CD14-positive monocyte (primary cell): ENCODE measurements at regions not wholly inside any gene's neighbourhood (a gene's known extent, or its start where the extent isn't known, plus 50 kb on each side); places are given as distances from the start of the nearest gene placed in this dataset.

Experiments used
- DNase-seq, 3 donors: peaks; one replicate each; pipeline ENCODE4 v3.0.0-alpha.2; 2011 to 2022
- H2AFZ ChIP-seq: 2 replicates; pipeline ENCODE4 v1.6.0; 2012; ENCODE audit warnings: mild to moderate bottlenecking, low read depth, low read length, inconsistent platforms; ENCODE audit not compliant: insufficient read depth, poor library complexity, severe bottlenecking
- H3K27ac ChIP-seq, 2 donors: 1 replicate in 1 of 2; 2 replicates in 1 of 2; pipeline ENCODE4 v1.5.1; 2012 to 2013; ENCODE audit warnings: low read length in 2 of 2, control low read depth in 1 of 2, inconsistent platforms in 1 of 2, low read depth in 1 of 2, mild to moderate bottlenecking in 1 of 2
- H3K27me3 ChIP-seq, 2 donors: one replicate each; pipeline versions ENCODE4 v1.6.0 to v1.6.1; 2011 to 2013; ENCODE audit warnings: low read length in 2 of 2; ENCODE audit not compliant: control insufficient read depth in 2 of 2, insufficient read depth in 2 of 2
- H3K36me3 ChIP-seq, 2 donors: replicated peaks in 1 of 2; 1 replicate in 1 of 2; 2 replicates in 1 of 2; pipeline versions ENCODE4 v1.5.1 to v1.6.1; 2012 to 2013; ENCODE audit warnings: low read length in 2 of 2, control low read depth in 1 of 2, inconsistent platforms in 1 of 2, mild to moderate bottlenecking in 1 of 2; ENCODE audit not compliant: insufficient read depth in 2 of 2, control insufficient read depth in 1 of 2
- H3K4me1 ChIP-seq, 2 donors: 1 replicate in 1 of 2; 2 replicates in 1 of 2; pipeline versions ENCODE4 v1.5.1 to v1.6.1; 2012 to 2013; ENCODE audit warnings: low read length in 2 of 2, control low read depth in 1 of 2, inconsistent platforms in 1 of 2, mild to moderate bottlenecking in 1 of 2, moderate library complexity in 1 of 2; ENCODE audit not compliant: insufficient read depth in 2 of 2, control insufficient read depth in 1 of 2
- H3K4me2 ChIP-seq: replicated peaks from 2 replicates; pipeline ENCODE3; 2012; ENCODE audit warnings: low read length, moderate library complexity, mild to moderate bottlenecking; ENCODE audit not compliant: poor library complexity, severe bottlenecking; ENCODE audit errors: extremely low read depth
- H3K4me3 ChIP-seq, 3 experiments: fragments of 200-600 bp in 1 of 3; sonication (generic) in 1 of 3; replicated peaks in 1 of 3; 1 replicate in 2 of 3; 2 replicates in 1 of 3; pipeline ENCODE4 v1.5.1; 2011 to 2013; ENCODE audit warnings: low read length in 3 of 3, mild to moderate bottlenecking in 3 of 3, control low read depth in 2 of 3, low read depth in 2 of 3, inconsistent platforms in 1 of 3, moderate library complexity in 1 of 3
- H3K79me2 ChIP-seq: 2 replicates; pipeline ENCODE4 v1.6.0; 2012; ENCODE audit warnings: mild to moderate bottlenecking, control low read depth, inconsistent platforms, low read length, moderate library complexity; ENCODE audit not compliant: insufficient read depth
- H3K9ac ChIP-seq: 2 replicates; pipeline ENCODE4 v1.6.0; 2017; ENCODE audit warnings: low read length, mild to moderate bottlenecking; ENCODE audit not compliant: insufficient read depth, poor library complexity, severe bottlenecking
- H3K9me3 ChIP-seq, 2 donors: replicated peaks in 1 of 2; 1 replicate in 1 of 2; 2 replicates in 1 of 2; pipeline versions ENCODE4 v1.5.1 to v1.6.1; 2012 to 2013; ENCODE audit warnings: low read length in 2 of 2, control low read depth in 1 of 2; ENCODE audit not compliant: control insufficient read depth in 1 of 2, insufficient read depth in 1 of 2
- H4K20me1 ChIP-seq: 2 replicates; pipeline ENCODE4 v1.6.0; 2012; ENCODE audit warnings: mild to moderate bottlenecking, low read length, control low read depth, moderate library complexity; ENCODE audit not compliant: insufficient read depth
- H3K27ac Mint-ChIP-seq, 7 donors: one replicate each; pipeline ENCODE4 v1.8.0; 2020; ENCODE audit warnings: mild to moderate bottlenecking in 7 of 7, mixed read lengths in 7 of 7, moderate library complexity in 6 of 7, inconsistent platforms in 2 of 7
- H3K27me3 Mint-ChIP-seq, 3 donors: one replicate each; pipeline ENCODE4 v1.8.0; 2021 to 2022; ENCODE audit warnings: low read depth in 3 of 3, mild to moderate bottlenecking in 3 of 3, mixed read lengths in 3 of 3, moderate library complexity in 3 of 3, inconsistent platforms in 1 of 3
- H3K36me3 Mint-ChIP-seq, 2 donors: one replicate each; pipeline ENCODE4 v1.8.0; 2020; ENCODE audit warnings: mixed read lengths in 2 of 2, inconsistent platforms in 1 of 2, mild to moderate bottlenecking in 1 of 2
- H3K4me1 Mint-ChIP-seq: one replicate; pipeline ENCODE4 v1.8.0; 2020; ENCODE audit warnings: mild to moderate bottlenecking, mixed read lengths
- H3K4me3 Mint-ChIP-seq, 2 donors: one replicate each; pipeline ENCODE4 v1.8.0; 2020; ENCODE audit warnings: mild to moderate bottlenecking in 2 of 2, mixed read lengths in 2 of 2, moderate library complexity in 1 of 2
- H3K9me3 Mint-ChIP-seq, 7 donors: one replicate each; pipeline ENCODE4 v1.8.0; 2020 to 2022; ENCODE audit warnings: mixed read lengths in 7 of 7, mild to moderate bottlenecking in 6 of 7, moderate library complexity in 6 of 7, inconsistent platforms in 2 of 7
- WGBS: methylation state at CpG from one replicate; pipeline ENCODE4 v1.1.5; 2013; ENCODE audit warnings: missing lambda C conversion rate; ENCODE audit not compliant: insufficient coverage; 5-methylcytosine and 5-hydroxymethylcytosine counted together
- intact Hi-C, 2 donors: fragments of 100-400 bp; cut with micrococcal nuclease; formaldehyde crosslinking; loops; one replicate each; pipeline versions ENCODE4 v1.15.0 to v1.15.1; 2023
- TF ChIP-seq, protein P1 (sequence below): fragments of 200-600 bp; IDR thresholded peaks from one replicate; pipeline ENCODE4 v1.8.0; 2022; ENCODE audit warnings: antibody characterized with exemption, mild to moderate bottlenecking

DNA sequence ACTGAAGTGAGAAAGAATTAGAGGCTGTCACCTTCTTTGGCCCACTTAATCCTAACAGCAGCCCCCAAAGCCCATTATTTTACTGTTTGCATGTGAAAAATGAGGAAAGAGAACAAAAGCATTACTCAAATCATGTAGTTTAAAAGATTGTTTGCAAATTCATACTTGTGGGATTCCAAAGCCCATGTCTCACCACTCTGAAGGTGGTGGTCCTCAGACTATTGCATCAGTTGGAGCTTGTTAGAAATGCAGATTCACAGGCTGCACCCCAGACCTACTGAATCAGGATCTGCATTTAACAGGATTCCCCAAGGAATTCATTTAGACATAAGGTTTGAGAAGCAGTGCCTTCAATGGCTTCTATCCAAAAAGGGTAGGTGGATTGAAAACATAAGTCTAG lies 93.7 kb upstream of the PDE1C start:
- H3K9me3 ChIP-seq, result no peaks in the 10 kb centered on the region
- H3K4me1 Mint-ChIP-seq, result no peaks in the 10 kb centered on the region
- peaks cover 0 to 17% (median 3%) of the 10 kb centered on the region in 7 donors for H3K9me3 Mint-ChIP-seq
- TF ChIP-seq, protein P1, sequence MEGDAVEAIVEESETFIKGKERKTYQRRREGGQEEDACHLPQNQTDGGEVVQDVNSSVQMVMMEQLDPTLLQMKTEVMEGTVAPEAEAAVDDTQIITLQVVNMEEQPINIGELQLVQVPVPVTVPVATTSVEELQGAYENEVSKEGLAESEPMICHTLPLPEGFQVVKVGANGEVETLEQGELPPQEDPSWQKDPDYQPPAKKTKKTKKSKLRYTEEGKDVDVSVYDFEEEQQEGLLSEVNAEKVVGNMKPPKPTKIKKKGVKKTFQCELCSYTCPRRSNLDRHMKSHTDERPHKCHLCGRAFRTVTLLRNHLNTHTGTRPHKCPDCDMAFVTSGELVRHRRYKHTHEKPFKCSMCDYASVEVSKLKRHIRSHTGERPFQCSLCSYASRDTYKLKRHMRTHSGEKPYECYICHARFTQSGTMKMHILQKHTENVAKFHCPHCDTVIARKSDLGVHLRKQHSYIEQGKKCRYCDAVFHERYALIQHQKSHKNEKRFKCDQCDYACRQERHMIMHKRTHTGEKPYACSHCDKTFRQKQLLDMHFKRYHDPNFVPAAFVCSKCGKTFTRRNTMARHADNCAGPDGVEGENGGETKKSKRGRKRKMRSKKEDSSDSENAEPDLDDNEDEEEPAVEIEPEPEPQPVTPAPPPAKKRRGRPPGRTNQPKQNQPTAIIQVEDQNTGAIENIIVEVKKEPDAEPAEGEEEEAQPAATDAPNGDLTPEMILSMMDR, result no peak
- no peaks in the 10 kb centered on the region for H3K27me3 ChIP-seq
- peaks cover 0 to 4% (median 0%) of the 10 kb centered on the region in 3 donors for H3K27me3 Mint-ChIP-seq
- H3K9ac ChIP-seq, result no peak overlapping the region
- H4K20me1 ChIP-seq, result no peaks in the 10 kb centered on the region
- H3K36me3 Mint-ChIP-seq, result no peaks in the 10 kb centered on the region
- H3K27ac ChIP-seq, result no peak overlapping the region
- H3K4me3 Mint-ChIP-seq, result no peak overlapping the region
- H3K79me2 ChIP-seq, result no peaks in the 10 kb centered on the region
- H3K27ac Mint-ChIP-seq, result no peak overlapping the region
- no peak for DNase-seq
- no peaks in the 10 kb centered on the region for H3K4me1 ChIP-seq
- H2AFZ ChIP-seq, result no peak overlapping the region
- intact Hi-C loops, result no loop called here
- no peak overlapping the region for H3K4me3 ChIP-seq
- H3K4me2 ChIP-seq, result no peak overlapping the region
- H3K36me3 ChIP-seq, result no peaks in the 10 kb centered on the region

DNA sequence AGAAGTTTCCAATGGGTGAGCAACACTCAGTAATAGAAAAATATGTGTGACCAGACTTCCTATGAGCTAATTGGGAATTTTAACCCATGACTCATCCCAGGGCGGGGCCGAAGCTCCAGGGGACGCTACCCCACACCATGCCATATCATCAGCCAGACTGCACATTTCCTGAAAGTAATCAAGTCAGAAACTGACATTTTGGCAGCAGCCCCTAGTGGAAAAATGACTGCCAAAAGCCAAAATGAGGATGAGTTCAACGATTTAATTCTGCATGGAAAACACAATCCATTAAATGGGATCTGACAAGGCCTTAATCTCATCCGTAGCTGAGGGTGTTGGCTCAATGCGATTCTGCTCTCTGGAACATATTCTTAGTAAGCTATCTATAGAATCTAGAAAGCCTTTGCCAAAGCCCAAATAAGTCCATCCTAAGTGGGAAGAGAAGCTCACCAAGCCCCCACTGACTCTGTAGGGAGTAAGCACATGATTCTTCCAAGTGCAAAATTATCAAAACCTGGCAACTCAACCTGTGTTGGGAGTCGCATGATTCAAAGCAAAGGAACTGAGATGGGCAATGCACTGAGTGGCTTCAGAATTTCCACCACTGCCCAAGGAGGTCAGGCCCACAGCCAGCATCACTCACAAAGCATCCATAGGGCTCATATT lies 93.1 kb upstream of the PDE1C start:
- Histone ChIP-seq H3K36me3 (no peaks in the 10 kb centered on the region), H3K27me3 (no peaks in the 10 kb centered on the region), H3K79me2 (no peaks in the 10 kb centered on the region), H3K4me3 (no peak overlapping the region), H3K4me1 (no peaks in the 10 kb centered on the region), H3K27ac (no peak overlapping the region), H2AFZ (no peak overlapping the region), H4K20me1 (no peaks in the 10 kb centered on the region), H3K4me2 (no peak overlapping the region), H3K9me3 (no peaks in the 10 kb centered on the region), H3K9ac (no peak overlapping the region)
- Mint-ChIP-seq H3K4me3 (no peak overlapping the region), H3K4me1 (no peaks in the 10 kb centered on the region), H3K9me3 (peaks cover 0 to 17% (median 3%) of the 10 kb centered on the region in 7 donors), H3K36me3 (no peaks in the 10 kb centered on the region), H3K27ac (peak overlapping the region in 1 of 7 donors; percentile 10), H3K27me3 (peaks cover 0 to 4% (median 0%) of the 10 kb centered on the region in 3 donors)
- 78% methylated on average over 4 of the region's 7 CpGs for WGBS
- intact Hi-C loops, result no loop called here
- DNase-seq, result no peak
- TF ChIP-seq, protein P1, result no peak
